ENCODE measurements at regions not wholly inside any gene's neighbourhood (a gene's known extent, or its start where the extent isn't known, plus 50 kb on each side); places are given as distances from the start of the nearest gene placed in this dataset.

DNA sequence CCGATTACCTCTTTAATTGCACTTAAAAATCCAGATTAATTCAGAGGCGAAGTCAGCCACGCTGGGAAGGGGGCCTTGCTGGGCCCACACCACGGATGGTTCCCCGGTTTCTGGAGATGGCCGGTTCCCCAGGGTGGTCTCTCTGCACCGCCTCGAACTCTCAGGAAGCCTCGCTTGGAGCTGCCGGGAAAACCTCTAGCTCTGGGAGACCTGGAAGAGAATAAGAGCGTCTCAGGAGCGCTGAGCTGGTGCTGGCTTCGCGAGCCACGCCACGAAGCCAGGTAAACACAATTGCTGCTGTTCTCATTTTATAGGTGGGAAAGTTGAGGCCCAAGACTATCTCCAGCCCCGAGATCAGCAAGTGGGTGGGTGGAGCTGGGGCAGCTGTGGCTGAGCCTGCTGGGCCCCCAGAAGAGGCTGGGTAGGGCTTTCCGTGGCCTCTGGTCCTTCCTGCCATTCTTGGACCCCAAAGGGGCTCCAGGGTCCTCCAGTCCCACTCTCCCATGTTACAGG lies 110.4 kb downstream of the MICALL2 start:
- peaks cover 0 to 4% (median 2%) of the 10 kb centered on the region in 7 donors for H3K9me3 Mint-ChIP-seq
- no peak overlapping the region for H2AFZ ChIP-seq (ENCODE audit: insufficient read depth, low read depth, low read length, poor library complexity, severe bottlenecking)
- no peak for DNase-seq
- H3K27me3 Mint-ChIP-seq (ENCODE audit: low read depth in 3 of 3) = peaks cover 0 to 18% (median 7%) of the 10 kb centered on the region in 3 donors
- H3K79me2 ChIP-seq (ENCODE audit: insufficient read depth, low read length) = no peaks in the 10 kb centered on the region
- no peaks in the 10 kb centered on the region for H3K4me1 ChIP-seq (ENCODE audit: control insufficient read depth in 1 of 2, insufficient read depth in 2 of 2, low read length in 2 of 2)
- H3K27ac Mint-ChIP-seq = no peak overlapping the region
- peaks cover 0 to under 1% of the 10 kb centered on the region in 2 donors for H3K9me3 ChIP-seq (replicated peaks in 1 of 2; ENCODE audit: control insufficient read depth in 1 of 2, insufficient read depth in 1 of 2, low read length in 2 of 2)
- no peaks in the 10 kb centered on the region for H3K4me1 Mint-ChIP-seq
- intact Hi-C loops (cut with micrococcal nuclease) = no loop called here
- WGBS (ENCODE audit: insufficient coverage) = 81% methylated on average over 17 of the region's 18 CpGs
- no peaks in the 10 kb centered on the region for H3K36me3 ChIP-seq (replicated peaks in 1 of 2; ENCODE audit: control insufficient read depth in 1 of 2, insufficient read depth in 2 of 2, low read length in 2 of 2)
- no peak overlapping the region for H3K9ac ChIP-seq (ENCODE audit: insufficient read depth, low read length, poor library complexity, severe bottlenecking)
- H3K4me3 ChIP-seq (replicated peaks in 1 of 3; ENCODE audit: low read depth in 2 of 3, low read length in 3 of 3) = no peak overlapping the region
- H3K4me2 ChIP-seq (replicated peaks; ENCODE audit: extremely low read depth, low read length, poor library complexity, severe bottlenecking) = no peak overlapping the region
- no peaks in the 10 kb centered on the region for H3K27me3 ChIP-seq (ENCODE audit: control insufficient read depth in 2 of 2, insufficient read depth in 2 of 2, low read length in 2 of 2)
- H3K27ac ChIP-seq (ENCODE audit: low read depth in 1 of 2, low read length in 2 of 2) = no peak overlapping the region
- H4K20me1 ChIP-seq (ENCODE audit: insufficient read depth, low read length) = no peaks in the 10 kb centered on the region
- no peak for TF ChIP-seq CTCF (IDR thresholded peaks at IDR 0.05)
- H3K36me3 Mint-ChIP-seq = no peaks in the 10 kb centered on the region
- H3K4me3 Mint-ChIP-seq = no peak overlapping the region

DNA sequence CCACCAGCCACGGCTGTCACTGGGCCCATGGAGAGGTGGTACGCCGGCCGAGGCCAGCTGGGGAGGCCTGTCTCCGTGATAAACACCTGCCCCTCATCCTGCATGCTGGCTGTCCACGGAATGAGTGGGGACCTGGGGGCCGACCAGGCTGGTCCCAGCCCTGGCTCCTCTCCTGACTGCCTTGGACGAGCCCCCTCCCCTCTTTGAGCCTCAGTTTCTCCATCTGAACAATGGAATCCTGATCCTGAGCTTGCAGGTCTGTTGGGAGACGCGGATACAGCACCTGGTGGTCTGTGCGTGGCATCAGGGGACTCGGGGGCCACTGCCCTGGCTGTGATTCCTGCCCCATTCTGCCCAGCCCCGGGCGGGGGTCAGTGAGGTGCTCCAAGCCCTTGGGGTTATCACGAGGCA lies 109.9 kb downstream of the MICALL2 start:
- Histone ChIP-seq H3K27me3 (ENCODE audit: control insufficient read depth in 2 of 2, insufficient read depth in 2 of 2, low read length in 2 of 2) (no peaks in the 10 kb centered on the region), H2AFZ (ENCODE audit: insufficient read depth, low read depth, low read length, poor library complexity, severe bottlenecking) (no peak overlapping the region), H4K20me1 (ENCODE audit: insufficient read depth, low read length) (no peaks in the 10 kb centered on the region), H3K27ac (ENCODE audit: low read depth in 1 of 2, low read length in 2 of 2) (no peak overlapping the region), H3K9ac (ENCODE audit: insufficient read depth, low read length, poor library complexity, severe bottlenecking) (no peak overlapping the region), H3K4me3 (replicated peaks in 1 of 3; ENCODE audit: low read depth in 2 of 3, low read length in 3 of 3) (no peak overlapping the region), H3K36me3 (replicated peaks in 1 of 2; ENCODE audit: control insufficient read depth in 1 of 2, insufficient read depth in 2 of 2, low read length in 2 of 2) (no peaks in the 10 kb centered on the region), H3K79me2 (ENCODE audit: insufficient read depth, low read length) (no peaks in the 10 kb centered on the region), H3K4me2 (replicated peaks; ENCODE audit: extremely low read depth, low read length, poor library complexity, severe bottlenecking) (no peak overlapping the region), H3K9me3 (replicated peaks in 1 of 2; ENCODE audit: control insufficient read depth in 1 of 2, insufficient read depth in 1 of 2, low read length in 2 of 2) (no peaks in the 10 kb centered on the region), H3K4me1 (ENCODE audit: control insufficient read depth in 1 of 2, insufficient read depth in 2 of 2, low read length in 2 of 2) (no peaks in the 10 kb centered on the region)
- no peak for TF ChIP-seq CTCF (IDR thresholded peaks at IDR 0.05)
- 88% methylated on average over 14 of the region's 15 CpGs for WGBS (ENCODE audit: insufficient coverage)
- intact Hi-C loops (cut with micrococcal nuclease) = no loop called here
- no peak overlapping the region for H3K4me3 Mint-ChIP-seq
- peaks cover 0 to 18% (median 7%) of the 10 kb centered on the region in 3 donors for H3K27me3 Mint-ChIP-seq (ENCODE audit: low read depth in 3 of 3)
- DNase-seq = no peak
- no peaks in the 10 kb centered on the region for H3K4me1 Mint-ChIP-seq
- no peaks in the 10 kb centered on the region for H3K36me3 Mint-ChIP-seq
- no peak overlapping the region for H3K27ac Mint-ChIP-seq
- peaks cover 0 to 2% (median 0%) of the 10 kb centered on the region in 7 donors for H3K9me3 Mint-ChIP-seq

Data from CD14-positive monocyte (primary cell).